GM12892 (cell line): ENCODE measurements at regions not wholly inside any gene's neighbourhood (a gene's known extent, or its start where the extent isn't known, plus 50 kb on each side); places are given as distances from the start of the nearest gene placed in this dataset.

Experiments used
- POLR2A ChIP-seq: IDR thresholded peaks from 2 replicates; pipeline ENCODE4 v1.6.1; 2011; ENCODE audit warnings: low read depth, low read length, control low read depth
- TAF1 ChIP-seq: IDR thresholded peaks from 2 replicates; pipeline ENCODE4 v1.6.1; 2011; ENCODE audit warnings: low read depth, mild to moderate bottlenecking, control low read depth, low read length, borderline replicate concordance

- TF ChIP-seq POLR2A (no peak), TAF1 (no peak)
Observed at GRCh38 chr3:31354373-31354772, 178.4 kb upstream of the STT3B start.
